ENCODE measurements at regions not wholly inside any gene's neighbourhood (a gene's known extent, or its start where the extent isn't known, plus 50 kb on each side); places are given as distances from the start of the nearest gene placed in this dataset.

DNA sequence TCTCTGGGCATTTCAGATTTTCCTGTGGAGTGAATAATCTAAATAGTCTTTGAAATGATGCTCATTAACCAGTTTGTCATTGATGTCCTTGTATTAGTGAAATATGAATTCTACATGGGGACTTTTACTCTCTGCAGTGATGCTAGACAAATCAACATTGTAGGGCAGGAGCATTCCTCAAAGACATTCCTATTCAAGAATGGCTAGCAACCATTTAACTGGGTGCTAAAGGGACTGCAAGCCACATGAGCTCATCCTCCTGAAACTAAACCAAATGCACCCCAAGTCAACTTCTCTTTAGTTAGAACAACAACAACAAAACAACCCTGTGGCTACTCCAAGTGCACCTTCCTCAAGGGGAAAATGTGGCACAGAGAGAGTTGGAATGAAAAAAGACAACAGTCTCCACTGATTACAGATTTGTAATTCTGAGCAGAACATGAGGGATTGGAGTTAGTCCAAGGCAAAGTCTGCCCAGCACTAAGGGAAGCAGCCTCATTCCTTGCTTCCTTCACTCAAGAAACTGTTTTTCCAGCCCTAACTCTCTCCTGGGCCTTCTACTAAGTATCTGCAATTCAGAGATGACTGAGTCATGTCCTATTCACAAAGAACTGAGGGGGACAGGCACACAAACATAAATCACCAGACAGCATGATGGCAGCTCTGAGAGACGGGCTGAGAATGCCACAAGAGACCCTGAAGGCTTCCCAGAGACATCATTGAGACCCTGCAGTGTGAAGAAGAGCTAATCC is 82.0 kb upstream of the WWC1 start:
- no peaks in the 10 kb centered on the region for H3K9me3 Mint-ChIP-seq
- no peaks in the 10 kb centered on the region for H3K36me3 Mint-ChIP-seq (ENCODE audit: low read depth)
- Histone ChIP-seq H3K27ac (ENCODE audit: low read depth, low read length) (peak overlapping the region; percentile 1), H3K4me1 (ENCODE audit: control insufficient read depth, insufficient read depth, low read length) (no peaks in the 10 kb centered on the region), H3K9me3 (ENCODE audit: control insufficient read depth, low read length) (no peaks in the 10 kb centered on the region), H3K36me3 (ENCODE audit: control insufficient read depth, insufficient read depth, low read length) (no peaks in the 10 kb centered on the region), H3K27me3 (ENCODE audit: control insufficient read depth, insufficient read depth, low read length, poor library complexity, severe bottlenecking) (no peaks in the 10 kb centered on the region), H3K9ac (ENCODE audit: extremely low read depth, low read length, poor library complexity, severe bottlenecking) (no peak overlapping the region), H3K4me3 (ENCODE audit: low read length) (no peak overlapping the region)
- 67 to 86% methylated on average over 1 of the region's 1 CpG for WGBS, 2 experiments (ENCODE audit: insufficient coverage in 1 of 2, insufficient read length in 1 of 2)
- TF ChIP-seq, protein P1, sequence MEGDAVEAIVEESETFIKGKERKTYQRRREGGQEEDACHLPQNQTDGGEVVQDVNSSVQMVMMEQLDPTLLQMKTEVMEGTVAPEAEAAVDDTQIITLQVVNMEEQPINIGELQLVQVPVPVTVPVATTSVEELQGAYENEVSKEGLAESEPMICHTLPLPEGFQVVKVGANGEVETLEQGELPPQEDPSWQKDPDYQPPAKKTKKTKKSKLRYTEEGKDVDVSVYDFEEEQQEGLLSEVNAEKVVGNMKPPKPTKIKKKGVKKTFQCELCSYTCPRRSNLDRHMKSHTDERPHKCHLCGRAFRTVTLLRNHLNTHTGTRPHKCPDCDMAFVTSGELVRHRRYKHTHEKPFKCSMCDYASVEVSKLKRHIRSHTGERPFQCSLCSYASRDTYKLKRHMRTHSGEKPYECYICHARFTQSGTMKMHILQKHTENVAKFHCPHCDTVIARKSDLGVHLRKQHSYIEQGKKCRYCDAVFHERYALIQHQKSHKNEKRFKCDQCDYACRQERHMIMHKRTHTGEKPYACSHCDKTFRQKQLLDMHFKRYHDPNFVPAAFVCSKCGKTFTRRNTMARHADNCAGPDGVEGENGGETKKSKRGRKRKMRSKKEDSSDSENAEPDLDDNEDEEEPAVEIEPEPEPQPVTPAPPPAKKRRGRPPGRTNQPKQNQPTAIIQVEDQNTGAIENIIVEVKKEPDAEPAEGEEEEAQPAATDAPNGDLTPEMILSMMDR (conservative IDR thresholded peaks at IDR 0.05): no peak
- H3K27ac Mint-ChIP-seq: peak overlapping the region; percentile 10
- H3K4me1 Mint-ChIP-seq: peaks cover 14% of the 10 kb centered on the region
- no peak overlapping the region for H3K4me3 Mint-ChIP-seq
- DNase-seq: no peak
- H3K27me3 Mint-ChIP-seq (ENCODE audit: insufficient read depth): no peaks in the 10 kb centered on the region

- no peaks in the 10 kb centered on the region for H3K36me3 ChIP-seq (ENCODE audit: control insufficient read depth, insufficient read depth, low read length)
- no peak overlapping the region for H3K9ac ChIP-seq (ENCODE audit: extremely low read depth, low read length, poor library complexity, severe bottlenecking)
- no peaks in the 10 kb centered on the region for H3K9me3 Mint-ChIP-seq
- H3K9me3 ChIP-seq (ENCODE audit: control insufficient read depth, low read length): no peaks in the 10 kb centered on the region
- H3K4me3 ChIP-seq (ENCODE audit: low read length): no peak overlapping the region
- no peak overlapping the region for H3K27ac Mint-ChIP-seq
- no peaks in the 10 kb centered on the region for H3K27me3 Mint-ChIP-seq (ENCODE audit: insufficient read depth)
- no peaks in the 10 kb centered on the region for H3K27me3 ChIP-seq (ENCODE audit: control insufficient read depth, insufficient read depth, low read length, poor library complexity, severe bottlenecking)
- TF ChIP-seq, protein P1 (conservative IDR thresholded peaks at IDR 0.05): no peak
- WGBS, 2 experiments (ENCODE audit: insufficient coverage in 1 of 2, insufficient read length in 1 of 2): 83 to 86% methylated on average over 2 to 3 of the region's 3 CpGs
- H3K36me3 Mint-ChIP-seq (ENCODE audit: low read depth): no peaks in the 10 kb centered on the region
- no peaks in the 10 kb centered on the region for H3K4me1 ChIP-seq (ENCODE audit: control insufficient read depth, insufficient read depth, low read length)
- DNase-seq: no peak
- H3K27ac ChIP-seq (ENCODE audit: low read depth, low read length): no peak overlapping the region
- peaks cover 14% of the 10 kb centered on the region for H3K4me1 Mint-ChIP-seq
- no peak overlapping the region for H3K4me3 Mint-ChIP-seq
Observed at GRCh38 chr5:168209997-168210396, 81.4 kb upstream of the WWC1 start.

- DNase-seq: no peak
- no peak overlapping the region for H3K4me3 ChIP-seq (ENCODE audit: low read length)
- Mint-ChIP-seq H3K36me3 (ENCODE audit: low read depth) (no peaks in the 10 kb centered on the region), H3K27me3 (ENCODE audit: insufficient read depth) (no peaks in the 10 kb centered on the region), H3K4me3 (no peak overlapping the region), H3K4me1 (peaks cover 19% of the 10 kb centered on the region), H3K9me3 (no peaks in the 10 kb centered on the region), H3K27ac (no peak overlapping the region)
- H3K36me3 ChIP-seq (ENCODE audit: control insufficient read depth, insufficient read depth, low read length): no peaks in the 10 kb centered on the region
- TF ChIP-seq, protein P1 (conservative IDR thresholded peaks at IDR 0.05): peak; percentile 31
- H3K27ac ChIP-seq (ENCODE audit: low read depth, low read length): no peak overlapping the region
- H3K9me3 ChIP-seq (ENCODE audit: control insufficient read depth, low read length): no peaks in the 10 kb centered on the region
- no peak overlapping the region for H3K9ac ChIP-seq (ENCODE audit: extremely low read depth, low read length, poor library complexity, severe bottlenecking)
- no peaks in the 10 kb centered on the region for H3K4me1 ChIP-seq (ENCODE audit: control insufficient read depth, insufficient read depth, low read length)
- no peaks in the 10 kb centered on the region for H3K27me3 ChIP-seq (ENCODE audit: control insufficient read depth, insufficient read depth, low read length, poor library complexity, severe bottlenecking)
Observed at GRCh38 chr5:168211245-168211644, 80.2 kb upstream of the WWC1 start.

All from endodermal cell (in vitro differentiated cells).